Thyroid gland (tissue), 4 donors: ENCODE measurements at regions not wholly inside any gene's neighbourhood (a gene's known extent, or its start where the extent isn't known, plus 50 kb on each side); places are given as distances from the start of the nearest gene placed in this dataset.

Source experiments
- DNase-seq, 2 donors: peaks; one replicate each; pipeline ENCODE4 v3.0.0-alpha.2; 2019
- H3K27ac ChIP-seq, 3 donors: fragments of 200-600 bp; sonication (generic); 1 replicate in 2 of 3; 2 replicates in 1 of 3; pipeline ENCODE4 v1.5.1; 2016 to 2019; ENCODE audit warnings: mild to moderate bottlenecking in 1 of 3, moderate library complexity in 1 of 3
- H3K27me3 ChIP-seq: fragments of 200-600 bp; sonication (generic); one replicate; pipeline ENCODE4 v1.5.1; 2019
- H3K36me3 ChIP-seq, 2 donors: fragments of 200-600 bp; sonication (generic); one replicate each; pipeline ENCODE4 v1.5.1; 2016 to 2019
- H3K4me1 ChIP-seq, 2 donors: fragments of 200-600 bp; sonication (generic); one replicate each; pipeline ENCODE4 v1.5.1; 2017 to 2019
- H3K4me3 ChIP-seq, 3 donors: fragments of 200-600 bp; sonication (generic); replicated peaks in 1 of 3; 1 replicate in 2 of 3; 2 replicates in 1 of 3; pipeline ENCODE4 v1.5.1; 2016; ENCODE audit warnings: mild to moderate bottlenecking in 1 of 3
- H3K9me3 ChIP-seq: fragments of 200-600 bp; sonication (generic); one replicate; pipeline ENCODE4 v1.5.1; 2017
- CTCF ChIP-seq, 6 experiments: fragments of 200-600 bp in 3 of 6; fragments of 450-650 bp in 3 of 6; sonication (generic) in 3 of 6; IDR thresholded peaks; one replicate each; pipeline ENCODE4 v1.5.1; 2016 to 2019; ENCODE audit warnings: antibody characterized with exemption in 6 of 6, mild to moderate bottlenecking in 2 of 6, inconsistent platforms in 1 of 6, moderate library complexity in 1 of 6
- POLR2A ChIP-seq, 2 donors: fragments of 450-650 bp; IDR thresholded peaks; one replicate each; pipeline ENCODE4 v1.6.1; 2017; ENCODE audit warnings: antibody characterized with exemption in 2 of 2, mild to moderate bottlenecking in 2 of 2, moderate library complexity in 1 of 2
- WGBS, 2 donors: methylation state at CpG; one replicate each; pipeline ENCODE4 v1.1.5; 2017; 5-methylcytosine and 5-hydroxymethylcytosine counted together
- intact Hi-C: fragments of 100-400 bp; cut with DNase I; formaldehyde crosslinking; loops from one replicate; pipeline ENCODE4 v1.15.1; 2023

- no peak for DNase-seq
- Histone ChIP-seq H3K9me3 (no peaks in the 10 kb centered on the region), H3K27ac (no peak overlapping the region), H3K27me3 (no peaks in the 10 kb centered on the region), H3K4me1 (no peaks in the 10 kb centered on the region), H3K4me3 (no peak overlapping the region), H3K36me3 (no peaks in the 10 kb centered on the region)
- intact Hi-C loops: no loop called here
- 53 to 59% methylated on average over 1 of the region's 1 CpG for WGBS, 2 donors
- no peak for TF ChIP-seq POLR2A (IDR thresholded peaks at IDR 0.05)
- TF ChIP-seq CTCF (IDR thresholded peaks at IDR 0.05): no peak
These were observed 465.9 kb downstream of the CDH9 start for GRCh38 chr5:26572480-26572879.

DNA sequence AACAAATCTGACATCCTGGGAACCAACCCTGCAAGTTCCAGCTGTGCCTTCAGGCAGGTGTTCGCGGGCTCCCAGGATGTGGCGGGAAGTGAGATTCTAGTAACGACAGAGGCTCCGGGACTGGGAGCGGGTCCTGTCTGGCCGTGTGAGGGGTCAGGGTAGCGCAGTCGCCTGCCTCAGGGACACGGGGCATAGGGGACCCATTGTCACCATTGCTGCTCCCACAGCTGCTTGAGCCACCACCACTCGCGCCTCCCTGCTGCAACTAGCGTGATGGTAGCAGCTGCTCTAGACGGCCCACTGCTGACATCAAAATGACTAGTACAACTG, 468.5 kb downstream of the CDH9 start:
- no peak for DNase-seq
- TF ChIP-seq POLR2A (IDR thresholded peaks at IDR 0.05): no peak
- TF ChIP-seq CTCF (IDR thresholded peaks at IDR 0.05): no peak
- 96 to 98% methylated on average over 12 to 14 of the region's 14 CpGs for WGBS, 2 donors
- no peaks in the 10 kb centered on the region for H3K36me3 ChIP-seq
- intact Hi-C loops: no loop called here
- H3K27me3 ChIP-seq: no peaks in the 10 kb centered on the region
- H3K4me1 ChIP-seq: no peaks in the 10 kb centered on the region
- H3K9me3 ChIP-seq: no peaks in the 10 kb centered on the region
- H3K4me3 ChIP-seq: no peak overlapping the region
- H3K27ac ChIP-seq: no peak overlapping the region

DNA sequence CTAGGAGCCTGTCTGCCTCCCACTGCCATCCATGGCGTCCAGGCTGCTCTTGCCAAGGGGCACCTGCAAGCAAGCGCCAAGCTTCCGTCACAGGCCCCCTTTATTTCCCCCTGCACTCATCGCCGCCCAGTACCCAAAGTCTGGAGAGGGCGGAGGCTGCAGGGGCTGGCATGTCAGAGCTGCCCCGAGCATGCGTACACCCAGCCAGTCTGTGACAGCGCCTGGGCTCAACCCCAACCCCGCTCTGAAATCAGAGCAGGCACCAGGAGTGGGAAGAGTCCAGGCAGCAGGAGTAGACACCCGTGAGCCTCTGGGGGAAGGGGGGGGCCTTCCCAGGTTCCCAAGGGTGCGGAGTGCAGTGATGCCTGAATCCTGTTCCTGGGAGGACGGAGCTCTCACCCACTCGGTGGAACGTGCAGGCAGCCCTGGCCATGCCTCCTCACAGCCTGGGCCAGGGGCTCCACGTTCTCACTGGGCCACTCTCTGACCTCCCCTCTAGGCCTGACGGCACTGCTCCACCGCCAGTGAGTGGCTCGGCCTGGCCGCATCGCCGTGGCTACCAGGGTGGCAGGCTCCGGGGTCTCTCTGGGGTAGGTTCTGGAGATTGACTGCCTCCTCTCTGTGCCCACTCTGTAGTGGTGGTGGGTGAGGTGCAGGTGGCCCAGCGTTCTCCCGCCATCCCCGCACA, 469.0 kb downstream of the CDH9 start:
- DNase-seq: no peak
- Histone ChIP-seq H3K36me3 (no peaks in the 10 kb centered on the region), H3K4me3 (no peak overlapping the region), H3K4me1 (no peaks in the 10 kb centered on the region), H3K9me3 (no peaks in the 10 kb centered on the region), H3K27ac (no peak overlapping the region), H3K27me3 (no peaks in the 10 kb centered on the region)
- 89 to 95% methylated on average over 8 to 18 of the region's 26 CpGs for WGBS, 2 donors
- intact Hi-C loops: no loop called here
- TF ChIP-seq POLR2A (IDR thresholded peaks at IDR 0.05) (no peak), CTCF (IDR thresholded peaks at IDR 0.05) (no peak)

DNA sequence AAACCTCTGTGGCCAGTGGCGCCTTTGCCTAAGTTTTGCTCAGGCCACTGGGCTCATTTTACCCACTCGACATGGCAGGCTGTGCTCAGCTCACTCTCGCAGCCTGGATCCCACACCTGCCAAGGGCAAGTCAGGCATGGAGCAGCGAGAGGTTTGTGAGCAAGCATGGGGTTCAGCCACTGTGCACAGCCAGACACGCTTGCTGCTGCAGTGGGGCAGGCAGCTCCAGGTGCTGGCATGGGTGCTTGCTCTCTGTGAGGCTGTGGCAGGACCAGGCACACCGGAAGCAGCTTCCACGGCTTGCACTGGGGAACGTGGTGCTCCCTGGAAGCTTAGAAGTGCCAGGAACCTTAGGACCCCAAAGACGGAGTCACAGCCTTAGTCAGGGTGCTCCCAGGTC, 470.1 kb downstream of the CDH9 start:
- Histone ChIP-seq H3K4me3 (no peak overlapping the region), H3K4me1 (no peaks in the 10 kb centered on the region), H3K36me3 (no peaks in the 10 kb centered on the region), H3K27ac (no peak overlapping the region), H3K27me3 (no peaks in the 10 kb centered on the region), H3K9me3 (no peaks in the 10 kb centered on the region)
- TF ChIP-seq CTCF (IDR thresholded peaks at IDR 0.05) (no peak), POLR2A (IDR thresholded peaks at IDR 0.05) (no peak)
- no peak for DNase-seq
- intact Hi-C loops: no loop called here
- 82 to 83% methylated on average over 8 to 9 of the region's 9 CpGs for WGBS, 2 donors

DNA sequence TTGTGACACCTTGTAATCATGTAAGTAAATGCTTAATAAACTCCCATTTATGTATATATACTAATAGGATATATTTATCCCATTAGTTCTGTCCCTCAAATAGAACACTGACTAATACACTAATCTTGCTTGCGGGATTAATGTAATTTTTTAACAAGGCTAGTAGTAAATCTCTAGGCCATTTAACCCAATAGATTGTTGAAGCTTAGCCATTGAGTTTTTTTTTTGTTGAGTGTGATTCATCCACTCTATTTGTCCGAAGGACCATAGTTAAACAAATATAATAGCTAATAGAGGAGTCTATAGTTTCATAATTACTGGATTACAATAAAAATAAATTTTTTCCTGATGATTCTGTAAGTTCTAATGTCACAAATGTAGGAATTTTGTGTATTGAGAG, 474.4 kb downstream of the CDH9 start:
- H3K9me3 ChIP-seq: no peaks in the 10 kb centered on the region
- no peaks in the 10 kb centered on the region for H3K4me1 ChIP-seq
- no peaks in the 10 kb centered on the region for H3K36me3 ChIP-seq
- DNase-seq: no peak
- no peak for TF ChIP-seq POLR2A (IDR thresholded peaks at IDR 0.05)
- TF ChIP-seq CTCF (IDR thresholded peaks at IDR 0.05): no peak
- H3K27ac ChIP-seq: no peak overlapping the region
- WGBS, 2 donors: 92 to 93% methylated on average over 2 of the region's 2 CpGs
- H3K4me3 ChIP-seq: no peak overlapping the region
- no peaks in the 10 kb centered on the region for H3K27me3 ChIP-seq
- intact Hi-C loops: no loop called here
